ENCODE measurements at regions not wholly inside any gene's neighbourhood (a gene's known extent, or its start where the extent isn't known, plus 50 kb on each side); places are given as distances from the start of the nearest gene placed in this dataset.
"Not testable (repeated sequence)": the region's sequence is repeated elsewhere in the genome, so short reads cannot be mapped to it uniquely, and the experiment has no call there.

DNA sequence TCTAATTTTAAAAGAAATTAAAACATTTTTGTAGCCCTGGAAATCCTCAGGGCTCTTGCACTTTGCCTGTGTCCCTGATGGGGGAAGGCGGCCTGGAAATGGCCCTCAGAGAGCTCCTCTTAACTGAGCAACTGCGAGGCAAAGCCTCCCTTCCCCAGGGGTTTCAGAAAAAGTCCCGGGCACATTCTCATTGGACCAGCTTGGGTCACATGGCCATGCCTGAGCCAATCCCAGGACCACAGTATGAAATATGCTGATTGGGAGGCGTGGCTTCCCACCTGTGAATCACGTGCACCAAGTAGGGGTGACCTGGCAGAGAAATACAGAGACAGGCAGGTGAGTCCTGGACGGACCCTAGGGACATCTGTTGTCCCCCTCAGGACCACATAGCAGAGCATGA is 90.4 kb upstream of the SFSWAP start:
- DNase-seq (ENCODE audit: low read depth in 2 of 3, low spot score in 1 of 3), result no peak

DNA sequence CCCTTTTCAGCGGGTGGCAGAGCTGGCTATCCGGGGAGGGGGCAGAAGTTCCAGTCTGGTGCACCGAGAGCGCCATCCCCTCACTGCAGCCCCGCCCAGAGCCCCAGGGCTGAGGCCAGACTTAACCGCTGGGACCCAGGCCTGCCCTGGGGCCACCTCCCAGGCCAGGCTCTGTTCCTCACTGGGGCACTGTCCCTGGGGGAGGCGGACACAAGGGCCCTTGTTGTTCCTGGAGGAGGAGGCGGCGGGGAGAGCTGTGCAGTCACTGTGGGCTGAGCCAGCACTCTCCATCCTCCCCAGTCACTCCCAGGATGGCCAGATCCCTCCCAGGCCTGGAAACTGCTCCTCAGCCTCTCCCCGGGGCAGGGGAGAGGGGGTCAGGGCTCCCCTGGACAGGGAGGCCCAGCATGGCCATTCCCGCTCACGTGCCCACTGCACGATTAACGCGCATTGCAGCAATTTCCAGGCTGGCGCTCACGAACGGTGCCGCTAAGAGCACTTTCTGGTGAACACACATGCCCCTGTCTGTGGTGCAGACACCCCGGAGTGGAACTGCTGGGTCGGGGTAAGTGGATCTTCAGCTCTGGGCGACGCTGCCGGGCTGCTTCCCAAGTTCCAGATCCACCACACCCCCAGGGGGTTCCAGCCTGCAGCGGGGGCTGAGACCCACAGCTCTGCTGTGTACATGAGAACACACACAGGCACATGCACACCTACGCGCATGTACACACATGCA is 89.8 kb upstream of the SFSWAP start:
- no peak for DNase-seq (ENCODE audit: low read depth in 2 of 3, low spot score in 1 of 3)

DNA sequence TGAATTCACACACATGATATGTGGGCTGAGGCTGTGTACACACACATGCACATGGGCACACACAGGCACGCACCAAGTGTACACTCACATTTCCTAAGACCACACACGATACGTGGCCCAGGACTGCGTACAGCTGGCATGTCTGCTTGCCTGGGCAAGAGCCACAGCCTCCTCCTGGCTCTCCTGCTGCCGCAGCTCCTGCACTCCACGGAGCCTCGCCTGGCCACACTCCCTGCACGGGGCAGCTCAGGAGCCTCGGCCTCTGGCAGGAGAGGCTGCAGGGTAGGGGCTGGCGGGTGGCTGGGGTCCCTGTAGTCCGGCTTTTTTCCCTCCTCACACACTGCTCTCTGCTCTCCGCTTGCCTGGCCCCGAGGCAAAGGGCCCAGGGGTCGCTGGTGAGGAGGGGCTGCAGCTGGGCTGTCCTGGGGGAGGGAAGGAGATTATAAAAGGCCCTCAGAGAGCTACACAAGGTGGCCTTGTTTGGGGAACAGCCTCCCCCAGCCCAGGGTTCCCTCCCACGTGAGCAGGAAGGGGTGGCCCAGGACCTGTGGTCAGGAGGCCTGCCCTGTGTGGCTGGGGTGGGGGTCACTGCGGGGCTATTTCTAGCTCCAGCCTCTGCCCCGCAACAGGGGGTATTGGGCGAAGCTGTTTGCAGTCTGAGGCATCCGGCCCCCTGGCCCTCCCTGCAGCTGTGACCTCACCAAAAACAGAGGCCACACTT is 89.0 kb upstream of the SFSWAP start:
- no peak for DNase-seq (ENCODE audit: low read depth in 2 of 3, low spot score in 1 of 3)

DNA sequence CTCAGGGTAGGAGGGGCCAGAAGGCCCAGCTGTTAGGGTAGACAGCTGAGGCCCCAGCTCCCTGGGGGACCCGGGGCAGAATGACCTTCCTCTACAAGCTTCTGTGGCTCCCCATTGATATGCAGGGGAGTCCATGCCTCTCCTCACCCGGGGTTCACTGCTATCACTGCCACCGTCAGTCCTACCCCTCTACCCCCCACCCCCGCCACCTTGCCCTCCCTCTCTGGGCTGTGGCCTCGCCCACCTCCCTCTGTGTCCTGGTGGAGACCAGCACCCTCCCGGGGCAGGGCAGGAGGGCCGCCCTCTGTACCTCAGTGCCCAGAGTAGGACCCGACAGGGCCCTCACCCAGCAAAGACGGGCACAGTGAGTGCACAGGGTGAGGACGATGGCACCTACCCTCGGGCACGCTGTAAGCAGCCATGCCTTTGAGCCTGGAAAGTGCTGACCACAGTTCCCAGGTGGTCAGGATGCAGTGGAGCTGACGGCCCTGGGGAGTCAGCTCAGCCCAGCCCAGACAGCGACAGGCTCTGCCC is 88.4 kb upstream of the SFSWAP start:
- DNase-seq (ENCODE audit: low read depth in 2 of 3, low spot score in 1 of 3), result no peak

DNA sequence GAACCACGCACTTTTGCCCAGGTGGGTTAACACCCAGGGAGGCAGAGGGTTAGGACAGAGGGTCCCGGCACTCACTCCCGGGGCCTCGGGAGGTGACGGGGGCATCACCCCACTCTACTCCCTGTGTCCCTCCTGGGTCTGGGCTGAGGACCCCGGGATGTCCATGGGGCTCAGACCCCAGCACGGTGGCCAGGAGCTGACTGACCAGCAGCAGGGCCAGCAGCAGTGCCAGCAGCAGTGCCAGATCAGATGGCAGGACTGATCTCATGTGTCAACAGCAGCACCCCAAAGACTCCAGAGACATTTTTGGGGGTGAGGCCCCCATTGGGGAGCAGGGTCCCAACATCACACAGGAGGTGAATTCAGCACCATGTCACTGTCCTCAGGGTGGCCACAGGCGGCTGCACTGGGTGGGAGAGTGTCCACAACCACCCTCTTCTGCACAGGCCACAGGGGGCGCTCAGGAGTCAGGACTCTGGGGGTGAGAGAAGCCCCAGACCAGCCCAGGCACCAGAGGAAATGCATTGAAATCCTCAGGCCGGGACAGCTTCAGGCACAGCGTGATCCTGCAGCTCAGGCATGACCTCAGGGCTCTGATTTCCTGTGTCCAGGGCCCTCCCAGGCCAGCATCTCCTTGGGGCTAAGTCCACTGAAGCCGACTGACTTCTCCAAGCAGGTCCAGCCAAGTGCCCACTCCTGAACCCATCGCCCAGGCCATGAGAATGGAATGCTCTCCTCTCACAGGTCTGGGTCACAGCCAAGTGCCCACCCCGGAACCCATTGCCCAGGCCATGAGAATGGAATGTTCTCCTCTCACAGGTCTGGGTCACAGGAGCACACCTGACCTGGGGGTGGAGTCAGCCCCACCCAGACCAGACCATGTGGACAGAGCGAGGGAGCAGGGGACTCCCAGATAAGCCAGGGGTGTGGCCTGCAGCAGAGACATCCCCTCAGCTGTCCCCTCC is 87.2 kb upstream of the SFSWAP start:
- DNase-seq (ENCODE audit: low read depth in 2 of 3, low spot score in 1 of 3), result not testable (repeated sequence)

DNA sequence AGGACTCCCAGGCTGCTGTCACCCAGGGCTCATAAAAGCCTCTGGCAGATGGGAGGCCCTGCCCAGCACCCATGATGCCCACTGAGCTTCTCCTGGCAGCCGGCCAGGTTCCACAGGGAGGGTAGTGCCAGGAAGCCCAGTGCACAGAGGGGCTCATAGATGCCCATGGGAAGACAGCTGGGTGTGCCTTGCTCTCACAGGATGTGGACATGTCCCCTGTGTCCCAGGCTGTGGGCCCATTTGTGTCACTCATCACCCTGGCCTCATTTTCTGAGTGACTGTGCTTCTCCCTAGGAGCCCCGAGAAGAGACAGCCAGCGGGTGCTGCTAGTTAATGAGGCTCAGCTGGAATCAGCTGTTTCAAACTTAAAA is 86.5 kb upstream of the SFSWAP start:
- DNase-seq (ENCODE audit: low read depth in 2 of 3, low spot score in 1 of 3), result not testable (repeated sequence)

DNA sequence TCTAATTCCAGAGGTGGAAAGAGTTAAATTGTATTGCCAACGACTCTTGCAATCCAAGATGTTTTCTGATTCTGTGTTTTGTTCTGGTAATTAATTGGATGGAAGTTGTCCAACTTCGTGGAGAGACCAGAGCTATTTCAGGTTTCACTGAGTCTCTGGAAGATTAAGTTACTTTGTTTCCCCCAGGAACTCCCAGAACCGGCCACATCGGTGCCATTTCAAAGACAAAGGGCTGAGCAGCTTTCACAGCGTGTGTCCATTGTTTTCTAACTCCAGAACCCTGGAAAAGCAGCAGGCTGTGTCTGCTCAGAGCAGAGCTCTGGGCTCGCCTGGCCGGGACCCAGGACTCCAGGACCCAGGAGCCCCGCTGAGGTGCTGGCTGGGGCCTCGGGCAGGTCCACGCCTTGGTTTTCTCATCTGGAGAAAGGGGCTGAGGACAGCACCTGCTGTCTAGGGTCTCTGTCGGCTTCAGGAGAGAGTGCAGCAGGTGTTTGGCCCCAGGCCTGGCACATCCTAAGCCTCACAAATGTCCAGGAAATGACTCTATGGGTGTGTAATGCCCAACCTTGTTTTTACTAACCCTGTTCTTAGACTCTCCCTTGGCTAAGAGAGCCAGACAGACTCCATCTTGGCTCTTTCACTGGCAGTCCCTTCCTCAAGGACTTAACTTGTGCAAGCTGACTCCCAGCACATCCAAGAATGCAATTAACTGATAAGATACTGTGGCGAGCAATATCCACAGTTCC is 86.0 kb upstream of the SFSWAP start:
- DNase-seq (ENCODE audit: low read depth in 2 of 3, low spot score in 1 of 3), result not testable (repeated sequence)

DNA sequence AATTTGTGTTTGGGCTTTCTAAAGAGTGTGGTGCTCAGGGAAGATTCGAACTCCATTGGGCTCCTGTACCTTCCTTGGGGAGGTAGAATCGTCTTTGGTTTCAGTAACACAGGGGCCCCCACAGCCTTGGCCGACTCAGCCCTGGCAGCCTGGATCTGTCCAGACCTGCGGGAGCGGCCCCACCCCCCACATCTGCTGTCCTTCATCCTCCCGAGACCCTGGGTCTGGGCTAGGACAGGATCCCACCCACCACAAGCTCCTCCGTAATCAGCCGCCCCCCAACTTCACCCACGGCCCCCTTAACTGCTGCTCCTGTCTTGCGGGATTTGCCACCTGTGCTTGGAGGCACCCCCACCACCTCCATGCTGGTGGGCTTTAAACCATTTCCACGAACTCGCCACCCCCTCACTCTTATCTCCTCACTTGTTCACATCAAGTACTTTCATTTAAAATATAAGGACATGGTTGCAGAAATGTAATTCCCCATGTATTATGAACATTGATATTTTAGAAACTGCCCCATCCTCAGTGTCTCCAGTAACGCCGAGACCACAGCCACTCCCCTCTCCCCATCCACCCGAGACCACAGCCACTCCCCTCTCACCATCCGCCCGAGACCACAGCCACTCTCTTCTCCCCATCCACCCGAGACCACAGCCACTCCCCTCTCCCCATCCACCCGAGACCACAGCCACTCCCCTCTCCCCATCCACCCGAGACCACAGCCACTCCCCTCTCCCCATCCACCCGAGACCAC is 84.7 kb upstream of the SFSWAP start:
- not testable (repeated sequence) for DNase-seq (ENCODE audit: low read depth in 2 of 3, low spot score in 1 of 3)

DNA sequence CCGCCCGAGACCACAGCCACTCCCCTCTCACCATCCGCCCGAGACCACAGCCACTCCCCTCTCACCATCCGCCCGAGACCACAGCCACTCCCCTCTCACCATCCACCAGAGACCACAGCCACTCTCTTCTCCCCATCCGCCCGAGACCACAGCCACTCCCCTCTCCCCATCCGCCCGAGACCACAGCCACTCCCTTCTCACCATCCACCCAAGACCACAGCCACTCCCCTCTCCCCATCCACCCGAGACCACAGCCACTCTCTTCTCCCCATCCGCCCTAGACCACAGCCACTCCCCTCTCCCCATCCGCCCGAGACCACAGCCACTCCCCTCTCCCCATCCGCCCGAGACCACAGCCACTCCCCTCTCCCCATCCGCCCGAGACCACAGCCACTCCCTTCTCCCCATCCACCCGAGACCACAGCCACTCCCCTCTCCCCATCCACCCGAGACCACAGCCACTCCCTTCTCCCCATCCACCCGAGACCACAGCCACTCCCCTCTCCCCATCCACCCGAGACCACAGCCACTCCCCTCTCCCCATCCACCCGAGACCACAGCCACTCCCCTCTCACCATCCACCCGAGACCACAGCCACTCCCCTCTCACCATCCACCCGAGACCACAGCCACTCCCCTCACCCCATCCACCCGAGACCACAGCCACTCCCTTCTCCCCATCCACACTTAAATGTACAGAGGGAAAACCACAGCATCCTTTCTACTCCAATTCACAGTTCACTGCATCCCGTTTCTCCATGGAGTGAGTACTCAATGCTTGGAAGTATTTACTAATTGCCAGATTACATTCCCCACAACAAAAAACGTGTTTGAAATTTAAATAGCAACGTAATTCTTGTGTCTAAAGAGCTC is 83.5 kb upstream of the SFSWAP start:
- not testable (repeated sequence) for DNase-seq (ENCODE audit: low read depth in 2 of 3, low spot score in 1 of 3)

DNA sequence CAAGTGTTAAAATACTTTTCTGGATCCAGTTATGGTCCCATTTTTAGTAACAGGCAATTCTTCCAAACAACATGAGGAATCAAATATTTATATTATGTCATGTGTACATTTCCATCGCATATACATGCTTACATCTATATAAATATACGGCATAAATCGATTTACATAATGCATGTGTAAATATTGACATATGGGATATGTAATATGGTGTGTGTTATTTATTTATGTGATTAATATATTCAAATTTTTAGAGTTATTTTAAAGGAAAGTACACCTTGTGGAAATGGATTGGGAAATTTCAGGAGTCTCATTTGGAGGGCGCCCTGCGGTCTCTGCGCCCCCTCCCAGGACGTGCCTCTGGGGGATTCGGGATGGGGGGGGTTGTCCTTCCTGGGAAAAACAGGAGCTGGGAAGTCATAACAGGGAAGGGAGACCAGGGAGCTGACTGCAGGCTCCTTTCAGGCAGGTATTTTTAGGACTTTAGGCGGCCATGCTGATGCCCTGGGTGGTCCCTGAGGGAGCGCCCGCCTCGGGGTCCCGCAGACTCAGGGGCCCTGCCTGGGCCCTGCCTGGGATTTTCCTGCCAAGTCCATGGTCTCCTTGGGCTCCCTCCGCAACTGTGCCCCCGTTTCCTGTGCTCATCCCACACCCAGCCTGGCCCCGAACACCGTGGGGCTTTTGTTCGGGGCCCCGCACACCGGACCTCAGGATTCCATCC is 82.7 kb upstream of the SFSWAP start:
- no peak for DNase-seq (ENCODE audit: low read depth in 2 of 3, low spot score in 1 of 3)

DNA sequence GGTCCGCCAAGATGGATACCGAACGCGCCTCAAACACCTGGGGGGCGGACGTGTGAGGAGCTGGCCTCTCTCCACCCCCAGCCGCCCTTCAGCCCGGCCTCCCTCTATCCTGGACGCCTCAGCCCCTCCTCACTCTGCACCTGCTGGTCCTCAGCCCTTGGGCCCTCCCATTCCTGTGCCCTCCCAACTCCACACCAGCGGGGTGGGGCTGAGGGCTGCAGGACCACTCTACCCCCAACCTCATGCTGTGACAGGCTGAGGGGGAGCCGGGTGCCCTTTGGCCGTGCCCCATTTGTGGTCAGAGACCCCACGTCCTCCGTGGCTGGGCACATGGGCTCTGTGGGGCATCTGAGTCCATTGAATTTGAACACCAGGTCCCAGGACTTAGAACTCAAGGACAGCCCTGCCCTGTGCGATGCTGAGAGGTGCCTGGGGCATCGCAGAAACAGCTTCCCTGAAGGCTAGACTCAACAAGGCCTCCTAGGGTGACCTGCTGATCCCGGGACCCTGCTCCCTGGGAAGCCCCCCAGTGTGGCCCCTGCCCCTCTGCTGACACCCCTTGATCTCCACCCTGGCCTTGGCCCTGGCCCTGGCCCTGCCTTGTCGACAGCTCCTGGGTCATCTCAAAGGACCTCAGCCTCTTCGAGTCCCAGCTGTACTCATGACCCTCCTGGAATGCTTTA is 82.0 kb upstream of the SFSWAP start:
- no peak for DNase-seq (ENCODE audit: low read depth in 2 of 3, low spot score in 1 of 3)

DNA sequence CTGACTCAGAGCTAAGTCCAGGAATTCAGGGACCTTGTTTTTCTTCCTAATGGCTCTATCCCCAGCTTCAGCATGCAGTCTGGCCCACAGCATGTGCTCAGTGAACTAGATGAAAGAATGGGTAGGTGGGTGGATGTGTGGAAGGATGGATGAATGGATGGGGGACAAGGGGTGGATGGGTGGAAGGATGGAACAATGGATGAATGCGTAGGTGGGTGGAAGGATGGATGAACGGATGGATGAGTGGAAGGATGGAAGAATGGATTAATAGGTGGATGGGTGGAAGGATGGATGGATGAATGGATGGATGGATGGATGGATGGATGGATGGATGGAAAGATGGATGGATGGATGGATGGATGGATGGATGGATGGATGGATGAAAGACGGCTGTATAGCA is 79.7 kb upstream of the SFSWAP start:
- DNase-seq (ENCODE audit: low read depth in 2 of 3, low spot score in 1 of 3), result no peak

DNA sequence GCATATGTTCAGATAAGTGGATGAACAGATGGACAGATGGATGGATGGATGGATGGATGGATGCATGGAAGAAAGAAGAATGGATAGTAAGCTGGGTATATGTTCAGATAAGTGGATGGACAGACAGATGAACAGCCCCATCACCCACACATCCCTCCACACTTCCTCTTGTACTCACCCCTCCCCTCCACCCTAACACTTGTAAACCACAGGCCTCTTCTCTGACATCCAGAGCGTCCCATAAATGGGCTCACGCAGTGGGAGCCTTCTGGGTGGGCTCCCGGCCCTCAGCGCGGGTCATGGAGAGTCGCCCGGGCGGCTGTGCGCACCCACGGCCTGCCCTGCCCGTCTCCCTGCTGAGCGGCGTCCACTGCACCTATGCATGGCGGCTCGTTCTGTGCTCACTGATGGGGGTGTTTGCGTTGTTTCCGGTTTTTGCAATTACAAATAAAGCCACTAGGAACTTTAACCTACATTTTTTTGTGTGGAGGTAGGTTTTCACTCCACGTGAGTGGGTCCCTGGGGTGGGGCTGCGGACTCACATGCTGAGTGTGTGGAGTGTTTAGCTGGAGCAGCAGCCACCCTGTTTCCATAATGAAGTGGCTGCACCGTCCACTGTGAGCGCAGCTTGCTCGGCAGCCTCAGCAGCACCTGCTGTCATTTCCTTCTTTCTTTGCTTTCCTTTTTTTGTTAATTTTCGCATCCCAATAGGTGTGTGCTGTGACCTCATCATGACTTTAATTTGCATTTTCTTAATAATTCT is 78.8 kb upstream of the SFSWAP start:
- not testable (repeated sequence) for DNase-seq (ENCODE audit: low read depth in 2 of 3, low spot score in 1 of 3)

DNA sequence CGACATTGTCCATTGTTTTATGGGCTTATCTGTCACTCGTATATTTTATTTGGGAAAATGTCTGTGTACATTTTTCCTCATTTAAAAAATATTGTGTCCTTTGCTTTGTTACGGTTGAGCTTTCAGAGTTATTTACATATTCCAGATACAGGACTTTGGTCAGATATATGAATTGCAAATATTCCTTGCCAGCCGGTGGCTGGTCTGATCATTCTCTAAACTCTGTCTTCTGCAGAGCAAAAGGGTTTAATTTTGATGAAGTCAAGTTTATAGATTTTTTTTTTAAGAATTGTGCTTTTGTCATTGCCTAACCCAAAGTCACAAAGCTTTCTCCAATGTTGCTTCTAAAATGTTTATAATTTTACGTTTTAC is 78.3 kb upstream of the SFSWAP start:
- not testable (repeated sequence) for DNase-seq (ENCODE audit: low read depth in 2 of 3, low spot score in 1 of 3)

DNA sequence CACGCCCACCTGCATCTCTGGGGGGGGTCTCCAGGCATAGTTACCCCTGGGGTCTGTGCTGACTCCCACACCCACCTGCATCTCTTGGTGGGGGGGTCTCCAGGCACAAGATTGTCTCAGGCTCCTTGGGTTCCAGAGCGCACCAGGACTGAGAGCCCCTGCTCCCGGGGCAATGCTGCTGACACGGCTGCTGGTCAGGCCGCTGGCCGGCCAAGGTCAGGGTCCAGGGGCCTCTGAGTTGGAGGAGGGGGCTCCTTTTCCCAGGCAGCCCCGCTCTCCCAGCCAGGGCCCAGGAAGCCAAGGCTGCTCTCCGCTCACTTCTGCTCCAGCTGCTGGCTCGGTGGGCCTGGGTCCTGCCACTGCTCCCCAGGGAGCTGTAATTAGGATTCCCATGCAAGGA is 77.3 kb upstream of the SFSWAP start:
- not testable (repeated sequence) for DNase-seq (ENCODE audit: low read depth in 2 of 3, low spot score in 1 of 3)

DNA sequence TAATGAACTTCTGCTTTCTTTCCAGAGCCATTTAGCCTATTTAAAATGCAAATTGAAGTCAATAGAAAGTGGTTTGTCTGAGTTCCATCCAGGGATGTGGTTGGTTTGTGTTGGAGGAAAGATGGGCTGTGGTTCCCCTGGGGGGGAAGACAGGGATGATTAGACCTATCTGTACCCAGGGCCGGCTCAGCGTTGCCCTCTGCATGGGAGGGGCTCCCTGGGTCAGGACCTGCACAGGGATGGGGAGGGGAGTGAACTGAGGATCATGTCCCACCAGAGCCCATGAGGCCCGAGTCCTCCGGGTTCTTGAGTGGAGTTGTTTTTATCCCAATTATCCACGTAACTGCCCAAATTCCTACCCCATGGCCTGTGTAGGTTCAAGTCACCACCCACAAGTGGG is 76.9 kb upstream of the SFSWAP start:
- no peak for DNase-seq (ENCODE audit: low read depth in 2 of 3, low spot score in 1 of 3)

DNA sequence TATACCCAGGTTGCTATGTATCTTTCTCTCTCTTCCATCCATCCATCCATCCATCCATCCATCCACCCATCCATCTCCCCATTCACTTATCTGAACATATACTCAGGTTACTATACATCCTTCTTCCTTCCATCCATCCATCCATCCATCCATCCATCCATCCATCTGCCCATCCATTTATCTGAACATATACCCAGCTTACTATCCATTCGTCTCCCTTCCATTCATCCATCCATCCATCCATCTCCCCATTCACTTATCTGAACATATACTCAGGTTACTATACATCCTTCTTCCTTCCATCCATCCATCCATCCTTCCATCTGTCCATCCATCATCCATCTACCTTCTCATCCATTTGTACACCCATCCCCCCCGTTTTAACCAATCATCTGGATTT is 75.9 kb upstream of the SFSWAP start:
- not testable (repeated sequence) for DNase-seq (ENCODE audit: low read depth in 2 of 3, low spot score in 1 of 3)
